ENCODE measurements at regions not wholly inside any gene's neighbourhood (a gene's known extent, or its start where the extent isn't known, plus 50 kb on each side); places are given as distances from the start of the nearest gene placed in this dataset.

GRCh38 chrY:12087325-12087724, 613.7 kb upstream of the USP9Y start:
- peak; percentile 31 for DNase-seq (ENCODE audit: low spot score)

Measured in AG20443 (cell line).